Body of pancreas (tissue), 4 donors: ENCODE measurements at regions not wholly inside any gene's neighbourhood (a gene's known extent, or its start where the extent isn't known, plus 50 kb on each side); places are given as distances from the start of the nearest gene placed in this dataset.

Source experiments
- POLR2A ChIP-seq, 3 donors: fragments of 450-650 bp; IDR thresholded peaks; one replicate each; pipeline ENCODE4 v1.6.1; 2016; ENCODE audit warnings: antibody characterized with exemption in 3 of 3, mild to moderate bottlenecking in 2 of 3
- TF ChIP-seq, protein P1 (sequence below), 7 experiments: fragments of 450-650 bp in 4 of 7; fragments of 200-600 bp in 3 of 7; sonication (generic) in 3 of 7; IDR thresholded peaks; one replicate each; pipeline ENCODE4 v1.5.1; 2016 to 2019; ENCODE audit warnings: antibody characterized with exemption in 7 of 7

DNA sequence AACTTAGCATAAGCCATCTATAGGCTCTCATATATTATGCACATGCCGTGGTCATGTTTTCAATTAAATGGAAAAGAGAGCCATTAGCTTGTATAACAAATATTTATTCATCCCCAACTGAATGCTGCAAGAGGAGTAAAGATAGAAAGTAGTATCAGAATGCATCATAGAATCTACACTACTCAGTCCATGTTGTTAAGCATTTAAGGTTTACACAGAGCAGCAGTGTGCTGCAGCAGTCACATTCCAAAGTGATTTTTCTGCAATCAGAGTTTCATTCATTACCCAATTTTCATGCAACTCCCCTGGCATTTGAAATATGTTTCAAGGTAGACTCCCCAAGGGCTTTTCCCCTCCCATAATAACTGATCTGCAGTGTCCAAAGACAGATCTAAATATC, 82.2 kb upstream of the LMO3 start:
- TF ChIP-seq, protein P1, sequence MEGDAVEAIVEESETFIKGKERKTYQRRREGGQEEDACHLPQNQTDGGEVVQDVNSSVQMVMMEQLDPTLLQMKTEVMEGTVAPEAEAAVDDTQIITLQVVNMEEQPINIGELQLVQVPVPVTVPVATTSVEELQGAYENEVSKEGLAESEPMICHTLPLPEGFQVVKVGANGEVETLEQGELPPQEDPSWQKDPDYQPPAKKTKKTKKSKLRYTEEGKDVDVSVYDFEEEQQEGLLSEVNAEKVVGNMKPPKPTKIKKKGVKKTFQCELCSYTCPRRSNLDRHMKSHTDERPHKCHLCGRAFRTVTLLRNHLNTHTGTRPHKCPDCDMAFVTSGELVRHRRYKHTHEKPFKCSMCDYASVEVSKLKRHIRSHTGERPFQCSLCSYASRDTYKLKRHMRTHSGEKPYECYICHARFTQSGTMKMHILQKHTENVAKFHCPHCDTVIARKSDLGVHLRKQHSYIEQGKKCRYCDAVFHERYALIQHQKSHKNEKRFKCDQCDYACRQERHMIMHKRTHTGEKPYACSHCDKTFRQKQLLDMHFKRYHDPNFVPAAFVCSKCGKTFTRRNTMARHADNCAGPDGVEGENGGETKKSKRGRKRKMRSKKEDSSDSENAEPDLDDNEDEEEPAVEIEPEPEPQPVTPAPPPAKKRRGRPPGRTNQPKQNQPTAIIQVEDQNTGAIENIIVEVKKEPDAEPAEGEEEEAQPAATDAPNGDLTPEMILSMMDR (IDR thresholded peaks at IDR 0.05) = no peak
- TF ChIP-seq POLR2A (IDR thresholded peaks at IDR 0.05) = no peak
